ENCODE measurements at regions not wholly inside any gene's neighbourhood (a gene's known extent, or its start where the extent isn't known, plus 50 kb on each side); places are given as distances from the start of the nearest gene placed in this dataset.

DNA sequence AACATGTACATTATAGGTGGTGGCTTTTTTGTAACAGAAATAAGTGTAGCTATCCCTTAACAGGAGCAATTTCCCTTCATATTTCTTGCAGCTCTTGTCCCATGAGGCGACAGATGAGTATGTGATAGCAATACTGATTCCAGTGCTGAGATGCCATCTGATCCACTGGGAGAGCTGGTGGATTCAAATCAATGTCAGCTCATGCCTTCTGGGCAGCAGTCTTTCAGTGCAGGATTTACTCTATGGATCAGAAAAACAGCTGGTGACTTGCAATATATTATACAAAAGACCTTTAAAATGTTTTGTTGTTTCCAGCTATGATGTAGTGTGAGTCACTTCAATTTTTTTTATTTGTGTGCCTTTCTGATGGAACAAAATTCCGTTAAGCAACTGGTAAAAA, 259.9 kb upstream of the SASH1 start:
- no peaks in the 10 kb centered on the region for H3K36me3 ChIP-seq (ENCODE audit: control insufficient read depth in 1 of 2, insufficient read depth in 2 of 2, low read length in 2 of 2)
- H3K27ac ChIP-seq (ENCODE audit: low read depth, low read length): no peak overlapping the region
- no peak overlapping the region for H3K9ac ChIP-seq (ENCODE audit: low read depth in 1 of 2, low read length in 2 of 2)
- no peaks in the 10 kb centered on the region for H3K9me3 ChIP-seq (ENCODE audit: control insufficient read depth in 1 of 2, low read length in 2 of 2)
- H3K4me1 ChIP-seq (ENCODE audit: control insufficient read depth in 1 of 2, insufficient read depth in 2 of 2, low read length in 2 of 2): no peaks in the 10 kb centered on the region
- no peaks in the 10 kb centered on the region for H3K27me3 ChIP-seq (ENCODE audit: control insufficient read depth in 1 of 2, insufficient read depth in 2 of 2, low read length in 2 of 2)
- no peak overlapping the region for H3K4me3 ChIP-seq (ENCODE audit: low read depth in 1 of 2, low read length in 2 of 2)

- H3K4me1 ChIP-seq (ENCODE audit: control insufficient read depth in 1 of 2, insufficient read depth in 2 of 2, low read length in 2 of 2): no peaks in the 10 kb centered on the region
- no peak overlapping the region for H3K9ac ChIP-seq (ENCODE audit: low read depth in 1 of 2, low read length in 2 of 2)
- H3K9me3 ChIP-seq (ENCODE audit: control insufficient read depth in 1 of 2, low read length in 2 of 2): no peaks in the 10 kb centered on the region
- no peaks in the 10 kb centered on the region for H3K36me3 ChIP-seq (ENCODE audit: control insufficient read depth in 1 of 2, insufficient read depth in 2 of 2, low read length in 2 of 2)
- no peaks in the 10 kb centered on the region for H3K27me3 ChIP-seq (ENCODE audit: control insufficient read depth in 1 of 2, insufficient read depth in 2 of 2, low read length in 2 of 2)
- H3K27ac ChIP-seq (ENCODE audit: low read depth, low read length): no peak overlapping the region
- H3K4me3 ChIP-seq (ENCODE audit: low read depth in 1 of 2, low read length in 2 of 2): no peak overlapping the region
These were observed 256.9 kb upstream of the SASH1 start for GRCh38 chr6:148085631-148086331.

GRCh38 chr6:148086386-148086785, 256.3 kb upstream of the SASH1 start:
- Histone ChIP-seq H3K36me3 (ENCODE audit: control insufficient read depth in 1 of 2, insufficient read depth in 2 of 2, low read length in 2 of 2) (no peaks in the 10 kb centered on the region), H3K27me3 (ENCODE audit: control insufficient read depth in 1 of 2, insufficient read depth in 2 of 2, low read length in 2 of 2) (no peaks in the 10 kb centered on the region), H3K4me1 (ENCODE audit: control insufficient read depth in 1 of 2, insufficient read depth in 2 of 2, low read length in 2 of 2) (no peaks in the 10 kb centered on the region), H3K9me3 (ENCODE audit: control insufficient read depth in 1 of 2, low read length in 2 of 2) (no peaks in the 10 kb centered on the region), H3K9ac (ENCODE audit: low read depth in 1 of 2, low read length in 2 of 2) (no peak overlapping the region), H3K4me3 (ENCODE audit: low read depth in 1 of 2, low read length in 2 of 2) (no peak overlapping the region), H3K27ac (ENCODE audit: low read depth, low read length) (no peak overlapping the region)

DNA sequence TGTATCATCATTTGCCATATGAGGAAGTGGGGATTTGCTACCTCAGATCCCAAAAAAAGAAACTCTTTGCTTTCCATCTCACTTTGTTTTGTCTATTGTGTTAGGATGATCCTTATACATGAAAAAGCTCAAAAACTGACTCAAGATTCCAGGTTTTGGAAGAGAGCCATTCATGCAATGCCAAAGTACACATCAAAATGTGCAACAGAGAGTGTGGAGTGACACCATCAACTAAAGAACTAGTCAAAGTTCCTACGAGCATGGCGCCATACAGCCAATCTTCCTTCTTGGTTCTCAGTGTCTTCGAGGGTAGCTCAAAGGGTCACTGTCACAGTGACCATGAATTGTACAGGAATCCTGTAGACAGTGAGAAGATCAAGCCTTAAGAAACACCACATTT, 255.8 kb upstream of the SASH1 start:
- Histone ChIP-seq H3K27me3 (ENCODE audit: control insufficient read depth in 1 of 2, insufficient read depth in 2 of 2, low read length in 2 of 2) (no peaks in the 10 kb centered on the region), H3K9ac (ENCODE audit: low read depth in 1 of 2, low read length in 2 of 2) (no peak overlapping the region), H3K9me3 (ENCODE audit: control insufficient read depth in 1 of 2, low read length in 2 of 2) (peaks cover 0 to 2% of the 10 kb centered on the region in 2 donors), H3K27ac (ENCODE audit: low read depth, low read length) (no peak overlapping the region), H3K36me3 (ENCODE audit: control insufficient read depth in 1 of 2, insufficient read depth in 2 of 2, low read length in 2 of 2) (no peaks in the 10 kb centered on the region), H3K4me1 (ENCODE audit: control insufficient read depth in 1 of 2, insufficient read depth in 2 of 2, low read length in 2 of 2) (no peaks in the 10 kb centered on the region), H3K4me3 (ENCODE audit: low read depth in 1 of 2, low read length in 2 of 2) (no peak overlapping the region)

- H3K4me3 ChIP-seq (ENCODE audit: low read depth in 1 of 2, low read length in 2 of 2): no peak overlapping the region
- H3K9ac ChIP-seq (ENCODE audit: low read depth in 1 of 2, low read length in 2 of 2): no peak overlapping the region
- H3K4me1 ChIP-seq (ENCODE audit: control insufficient read depth in 1 of 2, insufficient read depth in 2 of 2, low read length in 2 of 2): no peaks in the 10 kb centered on the region
- H3K27me3 ChIP-seq (ENCODE audit: control insufficient read depth in 1 of 2, insufficient read depth in 2 of 2, low read length in 2 of 2): no peaks in the 10 kb centered on the region
- H3K27ac ChIP-seq (ENCODE audit: low read depth, low read length): no peak overlapping the region
- H3K9me3 ChIP-seq (ENCODE audit: control insufficient read depth in 1 of 2, low read length in 2 of 2): peaks cover 0 to 5% of the 10 kb centered on the region in 2 donors
- H3K36me3 ChIP-seq (ENCODE audit: control insufficient read depth in 1 of 2, insufficient read depth in 2 of 2, low read length in 2 of 2): no peaks in the 10 kb centered on the region
These were observed 255.0 kb upstream of the SASH1 start for GRCh38 chr6:148087659-148088058.

DNA sequence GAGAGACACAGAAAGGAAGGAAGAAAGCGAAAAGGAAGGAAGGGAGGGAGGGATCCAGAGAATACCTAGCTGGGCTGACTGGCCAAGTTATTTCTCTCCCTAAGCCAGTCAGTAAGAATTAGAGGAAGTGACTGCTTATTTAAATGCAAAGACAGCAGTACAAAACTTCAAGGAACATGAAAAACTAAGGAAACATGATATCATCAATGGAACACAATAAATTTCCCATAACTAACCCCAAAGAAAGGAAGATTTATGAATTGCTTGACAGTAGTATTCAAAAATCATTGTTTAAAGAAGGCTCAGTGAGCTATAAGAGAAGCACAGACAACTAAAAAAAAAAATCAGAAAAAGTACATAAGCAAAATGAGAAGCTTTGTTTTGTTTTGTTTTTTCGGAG, 252.3 kb upstream of the SASH1 start:
- Histone ChIP-seq H3K4me3 (ENCODE audit: low read depth in 1 of 2, low read length in 2 of 2) (no peak overlapping the region), H3K36me3 (ENCODE audit: control insufficient read depth in 1 of 2, insufficient read depth in 2 of 2, low read length in 2 of 2) (no peaks in the 10 kb centered on the region)

DNA sequence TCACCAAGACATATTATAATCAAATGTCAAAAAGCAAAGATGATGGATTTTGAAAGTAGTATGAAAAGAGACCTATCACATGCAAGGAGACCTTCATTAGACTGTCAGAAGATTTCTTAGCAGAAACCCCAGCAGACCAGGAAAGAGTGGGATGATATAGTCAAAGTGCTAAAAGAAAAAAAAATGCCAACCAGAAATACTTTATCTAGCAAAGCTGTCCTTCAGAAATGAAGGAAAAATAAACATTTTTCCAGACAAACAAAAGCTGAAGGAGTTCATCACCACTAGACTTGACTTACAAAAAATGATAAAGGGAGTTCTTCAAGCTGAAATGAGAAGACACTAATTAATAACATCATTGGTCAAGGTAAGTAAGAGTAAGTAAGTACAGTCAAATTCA, 251.2 kb upstream of the SASH1 start:
- Histone ChIP-seq H3K9ac (ENCODE audit: low read depth in 1 of 2, low read length in 2 of 2) (no peak overlapping the region), H3K9me3 (ENCODE audit: control insufficient read depth in 1 of 2, low read length in 2 of 2) (peaks cover 0 to 5% of the 10 kb centered on the region in 2 donors), H3K4me3 (ENCODE audit: low read depth in 1 of 2, low read length in 2 of 2) (no peak overlapping the region), H3K27ac (ENCODE audit: low read depth, low read length) (no peak overlapping the region), H3K4me1 (ENCODE audit: control insufficient read depth in 1 of 2, insufficient read depth in 2 of 2, low read length in 2 of 2) (no peaks in the 10 kb centered on the region), H3K36me3 (ENCODE audit: control insufficient read depth in 1 of 2, insufficient read depth in 2 of 2, low read length in 2 of 2) (no peaks in the 10 kb centered on the region), H3K27me3 (ENCODE audit: control insufficient read depth in 1 of 2, insufficient read depth in 2 of 2, low read length in 2 of 2) (no peaks in the 10 kb centered on the region)

More for the DNA sequence above, 252.3 kb upstream of the SASH1 start:
- peaks cover 0 to 5% of the 10 kb centered on the region in 2 donors for H3K9me3 ChIP-seq (ENCODE audit: control insufficient read depth in 1 of 2, low read length in 2 of 2)
- no peaks in the 10 kb centered on the region for H3K27me3 ChIP-seq (ENCODE audit: control insufficient read depth in 1 of 2, insufficient read depth in 2 of 2, low read length in 2 of 2)
- no peak overlapping the region for H3K9ac ChIP-seq (ENCODE audit: low read depth in 1 of 2, low read length in 2 of 2)
- H3K4me1 ChIP-seq (ENCODE audit: control insufficient read depth in 1 of 2, insufficient read depth in 2 of 2, low read length in 2 of 2): no peaks in the 10 kb centered on the region
- no peak overlapping the region for H3K27ac ChIP-seq (ENCODE audit: low read depth, low read length)

DNA sequence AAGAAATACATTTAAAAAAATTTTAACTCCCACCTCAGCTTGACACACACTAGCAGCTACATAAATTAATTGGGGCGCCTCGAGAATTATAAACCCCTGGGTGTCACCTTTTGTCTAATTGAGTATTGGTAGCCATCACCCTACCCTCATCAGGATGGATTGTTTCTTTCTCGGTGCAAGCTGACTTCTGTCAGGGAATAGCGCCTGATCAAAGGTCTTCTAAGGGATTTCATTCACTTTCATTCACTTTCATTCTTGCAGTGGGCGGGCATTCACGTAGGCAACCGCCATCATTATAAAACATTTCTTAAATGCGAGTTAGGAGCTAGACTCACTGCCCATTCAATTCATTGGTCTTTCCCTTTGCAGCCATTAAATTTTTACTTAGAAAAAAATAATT, 239.2 kb upstream of the SASH1 start:
- Histone ChIP-seq H3K27me3 (ENCODE audit: control insufficient read depth in 1 of 2, insufficient read depth in 2 of 2, low read length in 2 of 2) (no peaks in the 10 kb centered on the region), H3K9ac (ENCODE audit: low read depth in 1 of 2, low read length in 2 of 2) (no peak overlapping the region), H3K4me3 (ENCODE audit: low read depth in 1 of 2, low read length in 2 of 2) (no peak overlapping the region), H3K27ac (ENCODE audit: low read depth, low read length) (no peak overlapping the region), H3K36me3 (ENCODE audit: control insufficient read depth in 1 of 2, insufficient read depth in 2 of 2, low read length in 2 of 2) (no peaks in the 10 kb centered on the region), H3K4me1 (ENCODE audit: control insufficient read depth in 1 of 2, insufficient read depth in 2 of 2, low read length in 2 of 2) (no peaks in the 10 kb centered on the region), H3K9me3 (ENCODE audit: control insufficient read depth in 1 of 2, low read length in 2 of 2) (no peaks in the 10 kb centered on the region)

DNA sequence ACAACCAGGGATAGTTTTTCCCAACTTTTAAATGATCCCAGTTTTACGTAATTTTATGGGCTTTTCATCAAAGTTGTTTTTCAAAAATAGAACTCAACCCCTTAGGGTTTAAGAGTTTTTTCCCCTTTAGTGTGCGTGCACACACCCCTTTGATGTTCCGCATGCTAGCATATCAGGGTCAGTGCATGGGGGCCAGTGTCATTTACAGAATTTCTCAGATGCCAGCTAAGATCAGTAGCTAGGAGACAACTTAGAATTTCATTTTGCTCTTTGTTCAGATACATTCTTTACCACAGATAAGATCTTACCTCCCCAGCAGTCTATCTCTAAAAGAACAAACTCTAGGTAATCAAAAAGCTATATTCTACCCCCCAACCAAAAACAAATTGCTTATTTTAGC, 238.5 kb upstream of the SASH1 start:
- H3K9ac ChIP-seq (ENCODE audit: low read depth in 1 of 2, low read length in 2 of 2): no peak overlapping the region
- no peak overlapping the region for H3K4me3 ChIP-seq (ENCODE audit: low read depth in 1 of 2, low read length in 2 of 2)
- no peaks in the 10 kb centered on the region for H3K4me1 ChIP-seq (ENCODE audit: control insufficient read depth in 1 of 2, insufficient read depth in 2 of 2, low read length in 2 of 2)
- H3K36me3 ChIP-seq (ENCODE audit: control insufficient read depth in 1 of 2, insufficient read depth in 2 of 2, low read length in 2 of 2): no peaks in the 10 kb centered on the region
- H3K9me3 ChIP-seq (ENCODE audit: control insufficient read depth in 1 of 2, low read length in 2 of 2): no peaks in the 10 kb centered on the region
- H3K27ac ChIP-seq (ENCODE audit: low read depth, low read length): no peak overlapping the region
- no peaks in the 10 kb centered on the region for H3K27me3 ChIP-seq (ENCODE audit: control insufficient read depth in 1 of 2, insufficient read depth in 2 of 2, low read length in 2 of 2)

DNA sequence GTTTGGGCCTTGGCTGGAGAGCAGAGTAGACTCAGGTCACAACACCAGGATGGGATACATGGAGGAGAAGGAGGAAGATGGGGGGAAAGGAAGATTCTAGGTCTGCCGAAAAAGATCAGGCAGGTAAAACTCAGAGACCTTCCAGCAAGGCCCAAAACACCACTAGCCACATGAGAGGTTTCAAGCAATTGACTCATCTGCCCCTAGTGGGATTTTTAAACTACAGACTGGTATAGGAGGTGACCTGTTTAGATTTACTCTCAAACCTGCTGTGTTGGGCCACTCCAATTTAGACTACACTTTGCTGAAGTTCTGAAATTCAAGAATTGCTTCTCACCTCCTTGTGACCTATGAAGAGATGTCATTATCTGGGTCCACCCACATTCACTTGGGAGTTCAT, 236.9 kb upstream of the SASH1 start:
- Histone ChIP-seq H3K9me3 (ENCODE audit: control insufficient read depth in 1 of 2, low read length in 2 of 2) (no peaks in the 10 kb centered on the region), H3K9ac (ENCODE audit: low read depth in 1 of 2, low read length in 2 of 2) (no peak overlapping the region), H3K4me3 (ENCODE audit: low read depth in 1 of 2, low read length in 2 of 2) (no peak overlapping the region), H3K4me1 (ENCODE audit: control insufficient read depth in 1 of 2, insufficient read depth in 2 of 2, low read length in 2 of 2) (no peaks in the 10 kb centered on the region), H3K36me3 (ENCODE audit: control insufficient read depth in 1 of 2, insufficient read depth in 2 of 2, low read length in 2 of 2) (no peaks in the 10 kb centered on the region), H3K27ac (ENCODE audit: low read depth, low read length) (no peak overlapping the region), H3K27me3 (ENCODE audit: control insufficient read depth in 1 of 2, insufficient read depth in 2 of 2, low read length in 2 of 2) (no peaks in the 10 kb centered on the region)

DNA sequence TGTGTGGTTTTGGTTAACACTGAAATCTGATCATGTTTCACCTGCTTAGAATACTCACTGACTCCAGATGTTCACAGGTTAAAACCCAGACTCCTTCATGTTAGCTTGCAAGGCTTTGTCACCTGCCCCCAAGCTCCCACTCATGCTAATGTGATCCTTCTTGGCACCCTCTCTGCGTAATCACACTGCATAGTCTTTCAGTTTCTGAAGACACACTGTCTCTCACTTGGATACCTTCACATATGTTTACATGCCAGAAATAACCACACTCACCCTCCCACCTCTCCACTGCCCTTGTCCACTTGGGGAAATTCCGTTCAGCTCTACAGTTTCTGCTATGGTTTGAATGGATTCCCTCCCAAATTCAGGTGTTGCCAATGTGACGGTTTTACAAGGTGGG, 234.7 kb upstream of the SASH1 start:
- H3K36me3 ChIP-seq (ENCODE audit: control insufficient read depth in 1 of 2, insufficient read depth in 2 of 2, low read length in 2 of 2): no peaks in the 10 kb centered on the region
- H3K9me3 ChIP-seq (ENCODE audit: control insufficient read depth in 1 of 2, low read length in 2 of 2): no peaks in the 10 kb centered on the region
- no peaks in the 10 kb centered on the region for H3K27me3 ChIP-seq (ENCODE audit: control insufficient read depth in 1 of 2, insufficient read depth in 2 of 2, low read length in 2 of 2)
- H3K4me3 ChIP-seq (ENCODE audit: low read depth in 1 of 2, low read length in 2 of 2): no peak overlapping the region
- H3K9ac ChIP-seq (ENCODE audit: low read depth in 1 of 2, low read length in 2 of 2): no peak overlapping the region
- no peaks in the 10 kb centered on the region for H3K4me1 ChIP-seq (ENCODE audit: control insufficient read depth in 1 of 2, insufficient read depth in 2 of 2, low read length in 2 of 2)
- no peak overlapping the region for H3K27ac ChIP-seq (ENCODE audit: low read depth, low read length)

Measured in duodenal mucosa (tissue), 2 donors.